ENCODE measurements at regions not wholly inside any gene's neighbourhood (a gene's known extent, or its start where the extent isn't known, plus 50 kb on each side); places are given as distances from the start of the nearest gene placed in this dataset.

DNA sequence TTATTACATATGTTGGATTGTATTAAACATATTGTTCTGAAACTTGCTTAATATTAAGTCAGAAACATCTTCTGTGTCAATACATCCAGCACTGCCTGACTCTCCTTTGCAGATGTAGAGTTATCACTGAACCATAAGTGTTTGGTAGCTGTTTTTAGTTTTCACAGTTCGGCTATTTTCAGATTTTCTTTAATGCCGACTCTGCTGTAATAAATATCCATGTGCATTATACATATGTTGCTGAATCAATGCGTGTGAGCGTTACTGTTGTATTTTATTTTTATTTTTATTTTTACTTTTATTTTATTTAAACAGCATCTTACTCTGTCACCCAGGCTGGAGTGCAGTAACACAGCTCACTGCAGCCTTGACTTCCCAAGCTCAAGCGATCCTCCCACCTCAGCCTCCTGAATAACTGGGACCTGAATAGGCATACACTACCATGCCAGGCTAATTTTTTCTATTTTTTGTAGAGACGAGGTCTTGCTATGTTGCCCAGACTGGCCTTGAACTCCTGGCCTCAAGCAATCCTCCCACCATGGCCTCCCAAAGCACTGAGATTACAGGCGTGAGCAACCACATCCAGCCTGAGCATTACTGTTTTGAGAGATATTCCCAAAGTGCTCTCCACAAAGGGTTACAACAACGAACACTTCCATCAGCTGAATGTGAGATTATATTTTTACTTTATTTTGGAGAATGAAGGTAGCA lies 50.7 kb upstream of the NOCT start:
- no peak for DNase-seq (ENCODE audit: extremely low read depth in 1 of 11, low read depth in 9 of 11, low spot score in 4 of 11)

DNA sequence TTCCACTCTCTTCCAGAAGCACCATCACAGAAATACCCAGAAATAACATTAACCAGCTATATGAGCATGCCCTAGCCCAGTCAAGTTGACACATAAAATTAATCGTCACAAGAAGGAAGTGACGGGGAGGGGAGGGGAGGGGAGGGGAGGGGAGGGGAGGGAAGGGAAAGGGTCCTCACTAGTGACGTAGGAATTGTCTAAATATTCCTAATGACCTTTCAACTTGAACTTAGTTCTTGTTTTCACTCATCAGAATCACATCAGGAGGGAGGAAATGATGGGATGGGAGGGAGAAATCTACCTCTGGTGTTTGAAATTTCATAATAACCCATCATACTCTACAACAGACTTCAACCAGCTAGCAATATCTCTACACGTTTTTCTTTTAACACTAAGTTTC lies 52.2 kb upstream of the NOCT start:
- DNase-seq (ENCODE audit: extremely low read depth in 1 of 11, low read depth in 9 of 11, low spot score in 4 of 11) = no peak

DNA sequence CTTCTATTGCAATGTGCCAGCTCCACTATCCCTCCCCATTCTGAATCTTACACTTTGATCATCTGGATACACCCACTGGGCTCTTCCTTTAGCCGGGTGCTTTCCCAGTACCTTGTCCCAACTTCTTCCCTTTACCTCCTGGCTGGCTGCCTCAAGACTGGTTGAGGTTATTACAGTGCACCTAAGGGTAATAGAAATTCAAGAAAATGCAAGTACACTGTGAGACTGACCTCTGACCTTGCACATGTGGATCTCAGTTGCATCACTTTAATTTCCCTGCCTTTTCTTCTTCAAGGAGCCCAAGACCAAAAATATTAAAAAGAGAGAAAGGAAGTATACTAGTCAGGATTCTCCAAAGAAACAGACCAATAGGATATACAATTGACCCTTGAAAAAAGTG lies 53.9 kb upstream of the NOCT start:
- no peak for DNase-seq (ENCODE audit: extremely low read depth in 1 of 11, low read depth in 9 of 11, low spot score in 4 of 11)

DNA sequence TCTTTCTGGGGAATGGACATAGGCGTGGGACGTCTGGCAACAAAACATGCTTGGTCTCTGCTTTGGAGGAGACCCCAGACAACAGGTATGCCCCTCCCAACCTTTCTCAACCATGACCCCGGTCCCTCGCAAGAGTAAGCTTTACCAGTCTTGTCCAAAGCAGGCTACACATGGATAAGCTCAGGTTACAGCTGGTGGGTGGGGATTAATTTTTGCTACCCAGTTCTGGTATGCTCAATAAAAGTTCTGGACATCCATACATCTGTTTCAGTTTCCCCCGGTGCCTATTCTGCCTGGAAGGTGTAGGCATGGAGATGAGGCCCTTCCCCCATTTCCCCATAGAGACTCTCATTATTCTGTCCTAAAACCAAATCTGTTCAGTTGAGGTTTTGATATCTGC lies 54.5 kb upstream of the NOCT start:
- DNase-seq (ENCODE audit: extremely low read depth in 1 of 11, low read depth in 9 of 11, low spot score in 4 of 11) = no peak

DNA sequence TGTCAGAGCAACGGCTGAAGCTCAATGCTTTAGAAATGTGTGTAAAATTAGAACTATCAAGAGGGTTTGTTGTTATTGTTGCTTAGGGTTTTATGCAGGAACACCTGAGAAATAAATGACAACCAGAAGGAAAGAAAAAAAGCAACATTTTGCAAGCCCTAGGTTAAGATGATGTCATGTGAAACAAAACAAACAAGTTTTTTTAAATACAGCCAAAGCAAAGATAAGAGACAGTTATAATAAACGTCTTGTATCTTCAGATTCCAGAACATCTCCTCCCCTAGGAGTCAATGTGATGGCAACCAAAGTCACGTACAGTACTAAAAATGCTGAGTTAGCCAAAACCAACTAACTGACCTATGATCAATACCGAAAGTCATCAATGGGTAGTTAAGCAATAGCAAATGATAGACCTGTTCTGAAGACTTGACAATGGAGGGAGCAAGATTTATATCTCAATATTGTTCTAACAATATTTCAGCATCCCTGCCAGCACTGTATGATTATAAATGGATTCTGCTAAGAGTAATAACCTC lies 55.3 kb upstream of the NOCT start:
- no peak for DNase-seq (ENCODE audit: extremely low read depth in 1 of 11, low read depth in 9 of 11, low spot score in 4 of 11)

DNA sequence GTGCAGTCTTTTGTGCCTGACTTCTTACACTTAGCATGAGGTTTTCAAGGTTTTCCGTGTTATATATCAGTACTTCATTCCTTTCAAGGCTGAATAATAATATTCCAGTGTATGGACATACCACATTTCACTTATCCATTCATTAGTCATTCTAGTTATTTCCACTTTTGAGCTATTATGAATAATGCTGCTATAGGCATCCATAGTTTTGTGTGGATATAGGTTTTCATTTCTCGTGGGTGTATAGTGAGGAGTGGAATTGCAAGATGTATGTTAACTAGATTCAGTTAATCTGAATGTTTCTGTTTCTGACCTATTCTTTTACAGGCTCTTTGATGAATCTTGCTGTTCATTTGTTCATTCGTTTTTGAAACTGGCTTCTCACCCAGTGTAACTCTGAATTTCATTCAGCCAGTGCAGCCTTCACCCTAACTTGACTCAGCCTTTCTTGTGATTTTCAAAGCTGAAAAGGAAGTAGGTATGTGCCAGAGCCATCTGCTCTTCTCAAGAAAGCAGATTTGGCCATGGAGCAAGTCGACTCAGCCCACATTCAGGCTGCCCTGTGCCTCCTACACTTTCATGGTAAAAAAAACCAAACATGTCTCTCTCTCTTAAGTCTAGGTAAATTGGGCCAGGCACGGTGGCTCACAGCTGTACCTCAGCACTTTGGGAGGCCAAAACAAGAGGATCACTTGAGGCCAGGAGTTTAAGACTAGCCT lies 56.3 kb upstream of the NOCT start:
- no peak for DNase-seq (ENCODE audit: extremely low read depth in 1 of 11, low read depth in 9 of 11, low spot score in 4 of 11)

DNA sequence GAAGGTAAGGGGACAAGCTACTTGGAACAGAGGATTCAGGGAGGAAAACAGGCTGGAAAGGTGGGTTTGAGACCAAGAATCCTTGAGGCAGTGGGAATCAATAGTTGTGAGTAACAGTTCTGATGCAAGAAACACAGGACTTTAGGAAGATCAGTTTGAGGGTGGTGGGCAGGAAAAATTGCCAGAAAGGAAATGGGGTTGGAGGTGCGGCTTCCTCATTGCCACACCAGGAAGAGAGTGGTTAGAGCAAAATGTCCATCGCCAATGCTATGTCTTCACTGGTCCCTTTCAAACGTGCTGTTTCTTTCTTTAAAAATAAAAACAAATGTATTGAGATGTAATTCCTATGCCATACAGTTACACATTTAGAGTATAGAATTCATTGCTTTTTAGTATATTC lies 57.1 kb upstream of the NOCT start:
- DNase-seq (ENCODE audit: extremely low read depth in 1 of 11, low read depth in 9 of 11, low spot score in 4 of 11) = no peak

DNA sequence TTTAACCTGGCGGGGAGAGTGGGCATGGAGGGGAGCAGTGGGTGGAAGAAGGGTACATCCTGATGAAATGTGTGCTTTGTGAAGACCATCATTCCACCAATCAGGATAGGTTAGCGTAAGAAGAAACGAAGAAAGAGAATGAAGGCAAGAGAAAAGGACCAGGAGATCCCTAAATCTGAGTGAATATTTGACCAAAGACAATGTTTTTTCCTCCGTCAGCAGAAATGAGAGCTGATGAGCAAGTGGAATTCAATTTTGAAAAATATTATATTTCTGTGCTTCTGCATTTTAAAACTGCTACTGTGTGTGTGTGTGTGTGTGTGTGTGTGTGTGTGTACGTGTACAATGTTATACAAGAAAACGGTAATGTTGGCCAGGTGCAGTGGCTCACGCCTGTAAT lies 58.3 kb upstream of the NOCT start:
- DNase-seq (ENCODE audit: extremely low read depth in 1 of 11, low read depth in 9 of 11, low spot score in 4 of 11) = no peak

DNA sequence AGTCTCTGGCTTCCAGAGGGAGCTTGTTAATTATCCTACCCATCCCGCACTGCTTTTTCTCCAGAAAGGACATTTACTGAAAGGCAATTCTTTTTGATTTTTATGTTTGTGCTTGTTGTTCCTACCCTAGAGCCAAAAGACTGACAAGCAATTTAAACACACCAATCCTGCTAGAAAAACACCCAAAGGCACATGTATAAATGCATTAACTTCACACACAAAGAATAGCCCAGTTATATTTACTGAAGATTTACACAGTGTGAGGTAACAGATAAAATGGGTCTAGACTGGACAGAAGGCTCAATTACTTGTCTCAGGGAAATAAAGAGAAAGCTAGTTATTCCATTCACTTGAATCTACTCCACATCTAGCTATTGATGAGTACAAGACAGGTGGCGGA lies 61.2 kb upstream of the NOCT start:
- no peak for DNase-seq (ENCODE audit: extremely low read depth in 1 of 11, low read depth in 9 of 11, low spot score in 4 of 11)

DNA sequence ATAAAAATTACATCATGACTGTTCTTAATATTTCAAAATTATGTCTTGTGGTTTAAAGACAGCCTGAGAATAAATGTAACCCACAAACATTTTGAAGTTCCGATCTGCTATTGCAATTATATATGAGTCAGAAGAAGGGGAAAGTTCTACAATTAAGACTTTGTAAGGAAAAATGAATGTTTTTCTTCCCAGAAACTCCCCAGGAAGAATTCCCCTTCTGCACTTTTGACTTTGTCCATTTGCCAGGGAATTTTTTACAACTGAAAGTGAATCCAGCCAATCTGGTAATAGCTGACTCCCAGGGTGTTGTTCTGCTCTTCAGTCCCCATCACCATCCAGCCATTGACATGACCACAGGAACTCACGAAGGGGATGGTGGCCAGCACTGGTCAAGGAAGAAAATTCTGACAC lies 61.6 kb upstream of the NOCT start:
- no peak for DNase-seq (ENCODE audit: extremely low read depth in 1 of 11, low read depth in 9 of 11, low spot score in 4 of 11)

DNA sequence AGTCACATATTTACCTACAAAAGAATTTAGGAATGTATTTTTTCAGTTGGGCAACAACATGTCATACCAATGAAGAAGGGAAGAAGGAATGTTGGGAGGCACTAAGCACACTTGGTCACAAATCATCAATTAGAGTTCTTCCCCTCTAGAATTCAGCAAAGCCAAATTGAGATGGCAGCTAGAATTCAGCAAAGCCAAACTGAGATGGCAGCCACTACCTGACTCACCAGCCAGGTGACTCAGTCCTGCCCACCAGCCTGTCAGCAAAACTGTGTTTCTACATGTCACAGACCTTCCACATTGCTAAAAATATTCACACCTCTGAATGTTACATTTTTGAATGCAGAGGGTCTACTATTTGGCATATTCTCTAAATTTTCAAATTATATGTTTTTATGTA lies 63.2 kb upstream of the NOCT start:
- DNase-seq (ENCODE audit: extremely low read depth in 1 of 11, low read depth in 9 of 11, low spot score in 4 of 11) = no peak

DNA sequence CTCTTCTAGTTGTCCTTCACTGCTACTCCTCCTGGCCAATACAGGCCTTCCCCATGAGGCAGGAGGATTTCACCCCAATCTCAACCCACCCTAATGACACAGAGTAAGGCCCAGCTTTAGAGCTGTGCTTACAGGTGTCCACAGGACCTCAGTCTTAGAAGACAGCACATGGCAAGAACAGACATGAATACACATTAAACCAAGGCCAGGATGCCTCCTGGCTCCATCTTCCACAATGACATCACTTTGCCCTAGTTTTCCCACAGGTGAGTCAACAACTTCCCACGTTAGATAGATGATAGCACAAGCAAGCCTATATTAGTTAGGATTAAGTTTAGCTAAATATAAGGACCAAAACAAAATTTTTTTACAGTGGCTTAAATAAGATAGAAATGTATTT lies 63.8 kb upstream of the NOCT start:
- no peak for DNase-seq (ENCODE audit: extremely low read depth in 1 of 11, low read depth in 9 of 11, low spot score in 4 of 11)

DNA sequence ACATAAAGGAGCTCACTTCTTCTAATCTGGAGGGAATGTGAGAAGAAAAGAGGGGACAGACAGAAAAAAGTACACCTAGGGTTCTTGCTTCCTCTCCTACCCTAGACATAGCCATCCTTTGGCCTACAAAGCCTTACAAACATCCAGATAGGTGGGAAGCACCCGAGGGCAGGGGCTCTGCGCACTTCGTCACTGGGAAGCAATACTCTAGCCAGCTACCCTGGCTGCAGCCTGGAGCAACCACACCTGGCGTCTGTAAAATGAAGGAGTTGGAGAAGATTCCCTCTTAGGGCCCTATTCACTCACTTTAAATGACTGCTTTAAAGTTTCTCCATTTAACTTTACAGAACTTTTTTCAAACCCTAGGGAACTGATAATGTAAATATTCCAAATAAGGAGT lies 65.7 kb upstream of the NOCT start:
- DNase-seq (ENCODE audit: extremely low read depth in 1 of 11, low read depth in 9 of 11, low spot score in 4 of 11) = no peak

DNA sequence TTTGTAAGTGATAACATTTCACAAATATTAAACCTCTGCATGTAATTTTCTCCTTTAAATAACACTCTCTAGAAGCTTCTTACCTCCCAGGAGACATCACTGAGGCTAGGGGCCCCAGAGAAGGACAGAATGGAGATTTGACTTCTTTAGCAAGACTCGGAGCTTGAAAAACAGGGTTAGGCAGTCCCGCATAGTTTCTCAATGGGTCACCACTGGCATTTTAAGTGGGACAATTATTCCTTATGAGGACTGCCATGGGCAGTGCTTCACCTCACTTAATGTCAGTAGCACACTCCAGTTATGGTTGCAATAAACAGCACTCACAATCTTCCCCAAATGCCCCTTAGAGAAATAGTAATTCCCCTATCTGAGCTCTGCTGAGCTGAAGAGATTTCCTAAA lies 66.7 kb upstream of the NOCT start:
- no peak for DNase-seq (ENCODE audit: extremely low read depth in 1 of 11, low read depth in 9 of 11, low spot score in 4 of 11)

DNA sequence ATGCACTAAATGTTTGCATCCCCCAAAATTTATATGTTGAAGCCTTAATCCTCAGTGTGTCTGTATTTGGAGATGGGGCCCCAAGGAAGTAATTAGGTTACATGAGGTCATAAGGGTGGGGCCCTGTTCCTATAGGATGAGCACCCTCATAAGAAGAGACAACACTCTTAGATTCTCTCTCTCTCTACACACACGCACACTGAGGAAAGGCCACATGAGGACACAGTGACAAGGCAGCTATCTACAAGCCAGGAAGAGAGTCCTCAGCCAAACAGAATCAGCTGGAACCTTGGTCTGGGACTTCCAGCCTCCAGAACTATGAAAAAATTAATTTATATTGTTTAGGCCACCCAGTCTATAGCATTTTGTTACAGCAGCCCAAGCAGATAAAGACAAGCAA lies 69.3 kb upstream of the NOCT start:
- no peak for DNase-seq (ENCODE audit: extremely low read depth in 1 of 11, low read depth in 9 of 11, low spot score in 4 of 11)

DNA sequence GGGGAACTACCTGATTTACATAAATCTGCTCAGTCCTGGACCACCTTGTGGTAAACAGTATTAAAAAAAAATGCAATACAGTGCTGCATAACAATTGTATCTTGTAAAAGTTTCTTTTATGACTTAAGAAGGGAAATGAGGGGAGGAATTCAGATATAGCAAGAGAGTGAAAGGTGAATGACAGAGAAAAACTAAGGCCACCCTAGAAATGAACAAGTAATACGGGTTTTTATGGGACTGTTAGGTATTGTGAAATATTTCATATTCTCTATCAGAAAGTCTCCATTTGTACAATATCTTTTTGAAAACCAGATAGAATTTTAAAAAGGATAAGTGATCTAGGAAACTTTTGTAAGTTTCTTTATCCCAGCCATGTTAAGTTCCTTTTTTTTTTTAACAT lies 69.7 kb upstream of the NOCT start:
- no peak for DNase-seq (ENCODE audit: extremely low read depth in 1 of 11, low read depth in 9 of 11, low spot score in 4 of 11)

DNA sequence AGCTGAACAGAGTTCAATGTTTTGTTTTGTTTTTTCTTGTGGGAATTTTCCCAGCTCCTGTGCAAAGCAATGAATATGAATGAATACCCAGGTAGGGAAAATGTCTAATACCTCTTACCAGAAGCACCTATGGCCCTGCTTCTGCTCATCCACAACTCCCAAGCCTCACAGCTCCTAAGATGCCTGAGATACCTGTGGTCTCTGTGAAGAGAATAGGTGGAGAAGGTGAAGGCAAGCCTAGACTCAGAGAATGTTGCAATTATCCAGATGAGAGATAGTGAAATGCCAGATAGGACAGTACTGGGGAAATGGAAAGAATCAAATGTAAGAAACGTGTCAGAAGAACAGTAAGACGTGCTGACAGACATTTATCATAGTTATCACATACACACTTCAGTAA lies 70.2 kb upstream of the NOCT start:
- no peak for DNase-seq (ENCODE audit: extremely low read depth in 1 of 11, low read depth in 9 of 11, low spot score in 4 of 11)

DNA sequence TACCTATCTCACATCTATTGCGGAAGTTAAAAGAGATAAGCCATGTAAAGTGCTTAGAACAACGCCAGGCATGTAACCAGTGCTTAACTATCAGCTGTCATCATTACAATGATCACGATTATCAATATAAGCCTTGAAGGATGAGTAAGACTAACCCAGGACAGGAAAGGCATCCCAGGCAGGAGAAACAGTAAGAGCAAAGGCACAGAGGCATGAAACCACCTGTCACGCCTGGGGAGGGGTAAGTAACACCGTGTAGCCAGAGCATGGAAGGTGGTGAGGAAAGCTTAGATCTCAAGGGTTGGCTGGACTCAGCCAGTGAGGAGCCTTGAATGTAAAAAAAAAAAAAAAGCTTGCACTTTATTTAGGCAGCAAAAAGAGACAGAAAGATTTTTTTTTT lies 71.7 kb upstream of the NOCT start:
- DNase-seq (ENCODE audit: extremely low read depth in 1 of 11, low read depth in 9 of 11, low spot score in 4 of 11) = no peak

DNA sequence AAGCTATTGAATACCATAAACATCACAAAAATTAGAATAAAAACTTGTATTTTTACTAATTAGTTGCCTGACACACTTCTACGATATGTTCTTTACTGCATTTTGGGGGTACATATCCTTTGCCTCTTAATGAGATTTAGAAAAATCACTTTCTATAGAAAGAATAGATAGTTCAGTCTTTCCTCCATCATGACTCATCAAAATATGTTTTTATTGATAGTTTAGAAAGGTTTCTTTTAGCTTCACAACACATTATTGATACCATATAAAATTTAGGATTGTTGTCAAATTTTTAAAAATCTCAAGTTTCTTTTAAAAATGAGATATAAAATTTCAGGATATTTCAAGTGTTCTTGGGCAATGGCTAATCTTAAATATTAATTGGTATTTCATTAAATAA lies 74.5 kb upstream of the NOCT start:
- no peak for DNase-seq (ENCODE audit: extremely low read depth in 1 of 11, low read depth in 9 of 11, low spot score in 4 of 11)

DNA sequence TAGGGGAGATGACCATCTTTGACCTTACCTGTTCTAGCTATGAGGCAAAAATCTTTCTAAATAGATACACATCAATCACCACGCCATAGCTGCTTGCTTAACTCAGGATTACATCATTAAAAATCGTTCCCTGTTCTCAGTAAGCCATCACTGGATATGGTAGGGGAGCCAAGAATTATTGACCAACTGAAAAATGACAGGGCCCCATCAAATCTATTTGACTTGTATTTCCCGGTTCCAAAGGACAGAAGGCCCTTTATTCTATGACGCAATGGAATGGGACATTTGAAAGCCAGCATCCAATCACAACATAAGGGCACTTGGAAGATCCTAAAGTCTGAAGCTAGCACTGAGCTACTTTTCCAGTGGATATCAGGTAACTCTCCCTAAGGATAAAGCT lies 75.6 kb upstream of the NOCT start:
- DNase-seq (ENCODE audit: extremely low read depth in 1 of 11, low read depth in 9 of 11, low spot score in 4 of 11) = no peak

DNA sequence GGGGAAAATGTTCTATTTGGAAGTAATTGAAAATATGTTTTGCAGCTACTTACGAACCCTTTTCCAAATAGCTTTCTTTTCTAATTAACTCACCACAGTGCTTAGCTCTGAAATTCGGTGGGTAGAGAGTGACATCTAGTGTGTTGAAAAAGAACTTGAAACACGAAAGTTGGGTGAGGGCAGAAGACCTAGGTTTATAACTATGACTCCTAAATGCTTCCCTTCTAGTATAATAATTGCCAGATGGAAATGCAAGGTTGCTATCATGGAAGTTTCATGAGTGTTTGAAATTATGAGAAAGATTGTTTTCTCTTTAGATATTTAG lies 77.3 kb upstream of the NOCT start:
- DNase-seq (ENCODE audit: extremely low read depth in 1 of 11, low read depth in 9 of 11, low spot score in 4 of 11) = peak in 7 of 11 donors; percentile 22 to 44 (median 29)

Data from renal cortex interstitium (tissue), 11 donors.